ENCODE measurements at regions not wholly inside any gene's neighbourhood (a gene's known extent, or its start where the extent isn't known, plus 50 kb on each side); places are given as distances from the start of the nearest gene placed in this dataset.

GRCh38 chr7:47069385-47070076 lies 512.4 kb downstream of the TNS3 start:
- TF ChIP-seq CTCF (IDR thresholded peaks at IDR 0.05) (no peak), POLR2A (IDR thresholded peaks at IDR 0.05) (no peak)

All from adrenal gland (tissue), 5 donors.